ENCODE measurements at regions not wholly inside any gene's neighbourhood (a gene's known extent, or its start where the extent isn't known, plus 50 kb on each side); places are given as distances from the start of the nearest gene placed in this dataset.

GRCh38 chr7:114788706-114789105 is 133.2 kb upstream of the MDFIC start:
- Histone ChIP-seq H4K20me1 (ENCODE audit: insufficient read depth) (no peaks in the 10 kb centered on the region), H3K36me3 (ENCODE audit: control insufficient read depth in 1 of 2, insufficient read depth in 2 of 2, low read length in 2 of 2) (no peaks in the 10 kb centered on the region), H3K4me2 (ENCODE audit: low read length) (no peak overlapping the region), H3K4me3 (replicated peaks in 1 of 2; ENCODE audit: low read depth in 1 of 2, low read length in 2 of 2) (no peak overlapping the region), H3K9me3 (ENCODE audit: control insufficient read depth in 1 of 2, insufficient read depth in 1 of 2, low read depth in 1 of 2, low read length in 2 of 2) (no peaks in the 10 kb centered on the region), H2AFZ (ENCODE audit: low read depth, low read length, poor library complexity, severe bottlenecking) (no peak overlapping the region), H3K27me3 (ENCODE audit: insufficient read depth, low read length) (no peaks in the 10 kb centered on the region), H3K4me1 (ENCODE audit: control insufficient read depth in 1 of 2, insufficient read depth in 2 of 2, low read length in 2 of 2) (no peaks in the 10 kb centered on the region), H3K79me2 (ENCODE audit: insufficient read depth, low read length) (no peaks in the 10 kb centered on the region), H3K9me2 (ENCODE audit: insufficient read depth) (no peaks in the 10 kb centered on the region), H3K9ac (ENCODE audit: low read length) (no peak overlapping the region), H3K27ac (ENCODE audit: low read depth, low read length) (no peak overlapping the region)
- ATAC-seq (no peak), DNase-seq (ENCODE audit: low read depth, low spot score) (no peak)
- intact Hi-C loops (cut with micrococcal nuclease): no loop called here
- no peak for TF ChIP-seq SRF (IDR thresholded peaks at IDR 0.05; ENCODE audit: low read depth)
- ChIA-PET RAD21 (ENCODE audit: low non-redundant PET in 1 of 2, low total read pairs in 2 of 2, uncharacterized antibody in 2 of 2, unreplicated experiment in 2 of 2) (no interaction called here), POLR2A (no interaction called here), CTCF (no interaction called here)
- BruUV-seq (replicated peaks): no TSS peak

GRCh38 chr7:114789161-114789560 is 132.7 kb upstream of the MDFIC start:
- Histone ChIP-seq H3K4me1 (ENCODE audit: control insufficient read depth in 1 of 2, insufficient read depth in 2 of 2, low read length in 2 of 2) (no peaks in the 10 kb centered on the region), H3K36me3 (ENCODE audit: control insufficient read depth in 1 of 2, insufficient read depth in 2 of 2, low read length in 2 of 2) (no peaks in the 10 kb centered on the region), H3K27ac (ENCODE audit: low read depth, low read length) (no peak overlapping the region), H3K4me2 (ENCODE audit: low read length) (no peak overlapping the region), H3K9me3 (ENCODE audit: control insufficient read depth in 1 of 2, insufficient read depth in 1 of 2, low read depth in 1 of 2, low read length in 2 of 2) (no peaks in the 10 kb centered on the region), H2AFZ (ENCODE audit: low read depth, low read length, poor library complexity, severe bottlenecking) (no peak overlapping the region), H3K4me3 (replicated peaks in 1 of 2; ENCODE audit: low read depth in 1 of 2, low read length in 2 of 2) (no peak overlapping the region), H4K20me1 (ENCODE audit: insufficient read depth) (no peaks in the 10 kb centered on the region), H3K27me3 (ENCODE audit: insufficient read depth, low read length) (no peaks in the 10 kb centered on the region), H3K79me2 (ENCODE audit: insufficient read depth, low read length) (no peaks in the 10 kb centered on the region), H3K9me2 (ENCODE audit: insufficient read depth) (no peaks in the 10 kb centered on the region), H3K9ac (ENCODE audit: low read length) (no peak overlapping the region)
- BruUV-seq (replicated peaks): no TSS peak
- intact Hi-C loops (cut with micrococcal nuclease): no loop called here
- DNase-seq (ENCODE audit: low read depth, low spot score): no peak
- ChIA-PET POLR2A (no interaction called here), CTCF (no interaction called here), RAD21 (ENCODE audit: low non-redundant PET in 1 of 2, low total read pairs in 2 of 2, uncharacterized antibody in 2 of 2, unreplicated experiment in 2 of 2) (no interaction called here)
- no peak for ATAC-seq
- TF ChIP-seq CEBPB (IDR thresholded peaks at IDR 0.05; ENCODE audit: low read depth): no peak
- no peak for TF ChIP-seq ATF3 (IDR thresholded peaks at IDR 0.05)
- TF ChIP-seq EZH2phosphoT487 (IDR thresholded peaks at IDR 0.05; ENCODE audit: borderline replicate concordance): no peak
- no peak for TF ChIP-seq EZH2 (IDR thresholded peaks at IDR 0.05)
- no peak for TF ChIP-seq REST (IDR thresholded peaks at IDR 0.05; ENCODE audit: low read depth)
- no peak for TF ChIP-seq SP1 (IDR thresholded peaks at IDR 0.05; ENCODE audit: low read depth)
- TF ChIP-seq SIN3A (IDR thresholded peaks at IDR 0.05; ENCODE audit: low read depth): no peak
- no peak for TF ChIP-seq YY1 (IDR thresholded peaks at IDR 0.05; ENCODE audit: extremely low read depth, insufficient replicate concordance, low read depth, low read length)
- no peak for TF ChIP-seq CTCF (IDR thresholded peaks at IDR 0.05 in 2 of 3, conservative IDR thresholded peaks at IDR 0.05 in 1 of 3; ENCODE audit: borderline replicate concordance in 1 of 3, insufficient read depth in 1 of 3, low read depth in 2 of 3, low read length in 2 of 3)
- TF ChIP-seq ZBTB33 (IDR thresholded peaks at IDR 0.05; ENCODE audit: extremely low read depth, insufficient replicate concordance, low read length): no peak
- no peak for TF ChIP-seq RAD21 (IDR thresholded peaks at IDR 0.05; ENCODE audit: low read depth)
- no peak for TF ChIP-seq ZNF274 (IDR thresholded peaks at IDR 0.05; ENCODE audit: low read depth, low read length)
- no peak for TF ChIP-seq POLR2A (IDR thresholded peaks at IDR 0.05; ENCODE audit: borderline replicate concordance, extremely low read depth, insufficient read depth, insufficient read length)

All from HCT116 (cell line).